Osteoblast (primary cell): ENCODE measurements at regions not wholly inside any gene's neighbourhood (a gene's known extent, or its start where the extent isn't known, plus 50 kb on each side); places are given as distances from the start of the nearest gene placed in this dataset.

Experiments used
- DNase-seq: peaks from one replicate; pipeline ENCODE4 v3.0.0; 2011; ENCODE audit warnings: low spot score, mixed read lengths; ENCODE audit not compliant: insufficient read length; ENCODE audit errors: missing footprints
- H2AFZ ChIP-seq: 2 replicates; pipeline ENCODE4 v1.6.0; 2011; ENCODE audit warnings: mild to moderate bottlenecking, low read length
- H3K27ac ChIP-seq: 2 replicates; pipeline ENCODE4 v1.5.1; 2011; ENCODE audit warnings: mild to moderate bottlenecking, low read depth, low read length, moderate library complexity
- H3K27me3 ChIP-seq: 2 replicates; pipeline ENCODE4 v1.6.0; 2012; ENCODE audit warnings: mild to moderate bottlenecking, control low read depth, inconsistent platforms, low read length, moderate library complexity; ENCODE audit not compliant: insufficient read depth
- H3K36me3 ChIP-seq: 2 replicates; pipeline ENCODE4 v1.5.1; 2011; ENCODE audit warnings: mild to moderate bottlenecking, low read length, control low read depth, moderate library complexity; ENCODE audit not compliant: insufficient read depth
- H3K4me1 ChIP-seq: 2 replicates; pipeline ENCODE4 v1.5.1; 2011; ENCODE audit warnings: mild to moderate bottlenecking, low read length, control low read depth, moderate library complexity; ENCODE audit not compliant: insufficient read depth
- H3K4me2 ChIP-seq: 2 replicates; pipeline ENCODE4 v1.6.0; 2011; ENCODE audit warnings: mild to moderate bottlenecking, low read length; ENCODE audit not compliant: insufficient read depth
- H3K4me3 ChIP-seq: fragments of 200-600 bp; sonication (generic); 3 replicates; pipeline ENCODE4 v1.5.1; 2012; ENCODE audit warnings: mild to moderate bottlenecking, low read length, inconsistent platforms; ENCODE audit not compliant: insufficient read depth
- H3K79me2 ChIP-seq: 2 replicates; pipeline ENCODE4 v1.6.0; 2012; ENCODE audit warnings: mild to moderate bottlenecking, low read length, control low read depth, inconsistent platforms; ENCODE audit not compliant: insufficient read depth
- H3K9me3 ChIP-seq: 2 replicates; pipeline ENCODE4 v1.5.1; 2011; ENCODE audit warnings: low read depth, low read length, control low read depth
- H4K20me1 ChIP-seq: 2 replicates; pipeline ENCODE4 v1.6.0; 2012; ENCODE audit warnings: mild to moderate bottlenecking, low read length, control low read depth; ENCODE audit not compliant: insufficient read depth
- CTCF ChIP-seq: IDR thresholded peaks from 2 replicates; pipeline ENCODE4 v1.5.1; 2011; ENCODE audit warnings: mild to moderate bottlenecking, low read depth, low read length, moderate library complexity; ENCODE audit errors: extremely low read depth

GRCh38 chr6:81373414-81373813 lies 379.1 kb downstream of the TENT5A start:
- Histone ChIP-seq H3K9me3 (no peaks in the 10 kb centered on the region), H3K27me3 (no peaks in the 10 kb centered on the region), H2AFZ (no peak overlapping the region), H3K27ac (no peak overlapping the region), H3K4me3 (no peak overlapping the region), H3K79me2 (no peaks in the 10 kb centered on the region), H3K4me2 (no peak overlapping the region), H3K4me1 (no peaks in the 10 kb centered on the region), H4K20me1 (no peaks in the 10 kb centered on the region), H3K36me3 (no peaks in the 10 kb centered on the region)
- no peak for DNase-seq
- TF ChIP-seq CTCF: no peak

GRCh38 chr6:81371930-81372329 lies 380.6 kb downstream of the TENT5A start:
- no peak for TF ChIP-seq CTCF

GRCh38 chr6:81366972-81367371 lies 385.5 kb downstream of the TENT5A start:
- Histone ChIP-seq H3K27ac (no peak overlapping the region), H2AFZ (no peak overlapping the region), H3K4me2 (no peak overlapping the region), H4K20me1 (no peaks in the 10 kb centered on the region), H3K4me1 (peaks cover 3% of the 10 kb centered on the region), H3K4me3 (no peak overlapping the region), H3K79me2 (no peaks in the 10 kb centered on the region), H3K36me3 (no peaks in the 10 kb centered on the region), H3K9me3 (no peaks in the 10 kb centered on the region), H3K27me3 (no peaks in the 10 kb centered on the region)
- TF ChIP-seq CTCF: no peak
- DNase-seq: no peak

More at GRCh38 chr6:81371930-81372329, 380.6 kb downstream of the TENT5A start:
- H3K4me3 ChIP-seq: no peak overlapping the region
- H3K9me3 ChIP-seq: no peaks in the 10 kb centered on the region
- no peak for DNase-seq
- H3K79me2 ChIP-seq: no peaks in the 10 kb centered on the region
- H3K27me3 ChIP-seq: no peaks in the 10 kb centered on the region
- H3K27ac ChIP-seq: no peak overlapping the region
- no peaks in the 10 kb centered on the region for H3K4me1 ChIP-seq
- no peaks in the 10 kb centered on the region for H3K36me3 ChIP-seq
- H4K20me1 ChIP-seq: no peaks in the 10 kb centered on the region
- no peak overlapping the region for H2AFZ ChIP-seq
- H3K4me2 ChIP-seq: no peak overlapping the region

GRCh38 chr6:81362246-81362645 lies 390.2 kb downstream of the TENT5A start:
- DNase-seq: peak; percentile 31
- no peaks in the 10 kb centered on the region for H3K27me3 ChIP-seq
- H3K4me2 ChIP-seq: no peak overlapping the region
- no peaks in the 10 kb centered on the region for H3K9me3 ChIP-seq
- peaks cover 5% of the 10 kb centered on the region for H3K4me1 ChIP-seq
- H2AFZ ChIP-seq: no peak overlapping the region
- H4K20me1 ChIP-seq: no peaks in the 10 kb centered on the region
- TF ChIP-seq CTCF: no peak
- H3K27ac ChIP-seq: no peak overlapping the region
- H3K36me3 ChIP-seq: no peaks in the 10 kb centered on the region
- H3K79me2 ChIP-seq: no peaks in the 10 kb centered on the region
- no peak overlapping the region for H3K4me3 ChIP-seq
